Activated CD4-positive, alpha-beta T cell treated with anti-CD3 and anti-CD28 coated beads, Interleukin-2, amount 50 U/mL, for 16 hours (primary cell): ENCODE measurements at regions not wholly inside any gene's neighbourhood (a gene's known extent, or its start where the extent isn't known, plus 50 kb on each side); places are given as distances from the start of the nearest gene placed in this dataset.

ENCODE experiments used
- DNase-seq: peaks from one replicate; pipeline ENCODE4 v3.0.0-alpha.2; 2020

- no peak for DNase-seq
Measured at GRCh38 chr9:103949096-103949495, 145.0 kb upstream of the SMC2 start.

DNA sequence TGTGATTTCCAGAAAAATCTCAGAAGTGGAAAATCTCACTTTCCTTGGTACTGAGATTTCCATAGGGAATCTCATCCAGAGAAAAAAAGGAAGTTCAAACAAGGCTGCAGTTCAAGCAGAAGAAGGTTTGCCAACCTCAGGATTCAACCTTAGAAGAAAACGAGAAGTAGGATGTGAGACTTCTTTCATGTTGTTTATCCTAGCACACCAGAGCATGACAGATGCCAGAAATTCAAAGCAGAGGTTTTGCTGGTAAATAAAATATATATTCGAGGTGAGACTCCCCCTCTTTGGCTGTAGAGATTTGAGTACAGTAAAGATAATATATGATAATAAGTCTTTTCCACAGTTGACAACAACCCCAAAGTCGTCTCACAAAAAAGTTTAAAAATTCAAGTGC is 116.9 kb upstream of the SMC2 start:
- DNase-seq = no peak

- no peak for DNase-seq
Measured at GRCh38 chr9:103978396-103978795, 115.7 kb upstream of the SMC2 start.

GRCh38 chr9:103981912-103982311 is 112.2 kb upstream of the SMC2 start:
- no peak for DNase-seq

- no peak for DNase-seq
Measured at GRCh38 chr9:103985077-103985476, 109.0 kb upstream of the SMC2 start.

GRCh38 chr9:103988821-103989220 is 105.3 kb upstream of the SMC2 start:
- DNase-seq = no peak

GRCh38 chr9:103990311-103990710 is 103.8 kb upstream of the SMC2 start:
- peak; percentile 26 for DNase-seq

GRCh38 chr9:103991001-103991400 is 103.1 kb upstream of the SMC2 start:
- no peak for DNase-seq

GRCh38 chr9:103991698-103992097 is 102.4 kb upstream of the SMC2 start:
- peak; percentile 72 for DNase-seq

DNA sequence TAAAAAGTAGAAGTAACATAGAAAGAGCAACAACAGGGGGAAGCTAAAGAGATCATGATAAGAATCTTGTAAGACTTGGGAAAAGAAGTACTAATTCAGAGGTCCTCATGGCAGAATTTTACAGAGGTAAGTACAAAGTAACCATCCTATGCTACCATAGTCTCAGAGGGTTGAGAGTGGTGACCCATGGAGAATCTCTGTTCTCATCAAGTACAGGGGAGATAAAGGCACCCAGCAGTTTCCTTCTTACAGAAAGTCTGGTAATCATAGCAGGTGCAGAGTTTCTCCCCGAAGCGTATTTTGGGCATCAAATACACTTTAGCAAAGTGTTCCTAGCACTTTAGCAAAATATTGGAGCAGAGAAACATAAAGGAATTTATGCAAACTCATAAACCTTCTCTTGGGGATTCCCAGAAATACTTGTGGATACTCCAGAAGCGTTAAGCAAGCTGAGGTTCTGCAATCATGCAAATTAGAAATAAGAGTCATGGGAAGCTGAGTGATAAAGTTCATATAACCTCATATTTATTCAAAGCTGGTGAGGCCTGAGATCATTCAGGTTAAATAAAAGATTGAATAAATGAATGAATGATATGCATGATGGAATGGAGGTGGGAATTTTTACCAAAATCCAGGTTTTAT is 101.0 kb upstream of the SMC2 start:
- no peak for DNase-seq

- DNase-seq = no peak
Measured at GRCh38 chr9:103997856-103998370, 96.2 kb upstream of the SMC2 start.

DNA sequence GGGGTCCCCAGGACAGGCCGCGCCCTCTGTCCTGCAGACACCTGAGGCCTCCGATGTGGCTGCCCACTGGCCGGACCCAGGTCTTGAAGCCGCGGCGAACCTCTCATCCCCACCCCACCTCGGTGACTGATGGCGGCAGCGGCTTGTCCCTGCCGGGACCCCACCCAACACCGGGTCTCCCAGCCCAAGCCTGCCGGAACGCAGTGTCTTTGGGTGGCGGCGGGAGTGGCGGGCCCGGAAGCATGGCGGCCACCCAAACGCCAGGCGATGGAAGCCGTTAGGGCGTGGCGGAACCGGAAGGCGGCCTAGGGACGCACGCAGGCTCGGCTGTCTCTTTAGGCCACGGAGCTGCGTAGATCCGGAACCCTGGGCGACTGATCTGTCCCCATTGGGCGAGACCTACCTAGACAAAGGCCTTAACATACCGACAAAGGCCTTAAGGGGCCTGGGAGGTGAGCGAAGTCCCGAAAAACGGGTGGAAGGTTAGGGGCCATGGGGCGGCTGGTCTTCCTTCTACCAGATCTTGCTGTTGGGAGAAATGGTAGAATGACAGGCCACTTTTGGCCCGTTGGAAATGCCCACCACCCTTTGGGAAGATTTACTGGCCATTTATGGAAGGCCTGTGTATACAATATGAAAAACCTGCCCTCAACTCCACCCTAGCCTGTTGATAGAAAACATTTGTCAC is 94.6 kb upstream of the SMC2 start:
- DNase-seq = no peak

DNA sequence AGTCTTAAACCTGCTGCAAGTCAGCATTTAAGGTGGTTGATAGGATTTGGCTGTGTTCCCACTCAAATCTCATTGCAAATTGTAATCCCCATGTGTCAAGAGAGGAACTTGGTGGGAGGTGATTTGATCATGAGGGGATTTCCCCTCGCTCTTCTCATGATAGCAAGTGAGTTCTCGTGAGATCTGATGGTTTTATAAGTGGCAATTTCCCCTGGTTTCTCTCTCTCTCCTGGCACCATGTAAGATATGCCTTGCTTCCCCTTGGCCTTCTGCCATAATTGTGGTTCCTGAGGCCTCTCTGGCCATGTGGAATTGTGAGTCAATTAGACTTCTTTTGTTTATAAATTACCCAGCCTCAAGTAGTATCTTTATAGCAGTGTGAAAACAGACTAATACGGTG is 84.3 kb upstream of the SMC2 start:
- no peak for DNase-seq

DNA sequence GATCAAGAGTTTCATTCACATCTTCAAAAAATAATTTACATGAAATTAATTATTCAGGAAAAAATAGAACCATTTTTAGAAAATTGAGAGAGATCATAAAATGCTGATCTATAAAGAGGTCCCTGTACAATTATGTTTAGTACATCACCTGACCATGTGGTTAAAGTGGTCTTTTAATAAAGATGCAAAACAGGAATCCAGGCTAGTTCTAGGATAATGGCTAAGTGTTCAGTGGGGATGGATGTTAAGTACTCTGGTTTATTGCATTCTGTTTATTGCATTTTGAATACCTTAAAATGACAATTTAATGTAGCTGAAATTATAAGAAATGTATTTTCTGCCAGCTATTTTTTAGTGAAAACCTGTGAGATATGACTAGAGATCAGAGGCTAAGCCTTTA is 72.0 kb upstream of the SMC2 start:
- no peak for DNase-seq

DNA sequence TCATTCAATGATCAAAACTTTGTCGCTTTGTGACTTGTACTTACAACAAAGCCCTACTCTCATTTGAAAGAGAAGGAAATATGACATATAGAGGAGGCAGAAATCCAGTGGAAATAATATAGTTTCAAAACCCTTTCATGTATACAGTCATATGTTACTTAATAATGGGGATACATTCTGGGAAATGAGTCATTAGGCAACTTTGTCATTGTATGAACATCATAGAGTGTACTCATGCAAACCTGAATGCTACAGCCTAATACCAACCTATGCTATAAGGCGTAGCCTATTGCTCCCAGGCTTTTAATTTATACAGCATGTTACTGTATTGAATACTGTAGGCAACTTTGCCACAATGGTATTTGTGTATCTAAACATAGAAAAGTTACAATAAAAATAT is 69.0 kb upstream of the SMC2 start:
- no peak for DNase-seq

DNA sequence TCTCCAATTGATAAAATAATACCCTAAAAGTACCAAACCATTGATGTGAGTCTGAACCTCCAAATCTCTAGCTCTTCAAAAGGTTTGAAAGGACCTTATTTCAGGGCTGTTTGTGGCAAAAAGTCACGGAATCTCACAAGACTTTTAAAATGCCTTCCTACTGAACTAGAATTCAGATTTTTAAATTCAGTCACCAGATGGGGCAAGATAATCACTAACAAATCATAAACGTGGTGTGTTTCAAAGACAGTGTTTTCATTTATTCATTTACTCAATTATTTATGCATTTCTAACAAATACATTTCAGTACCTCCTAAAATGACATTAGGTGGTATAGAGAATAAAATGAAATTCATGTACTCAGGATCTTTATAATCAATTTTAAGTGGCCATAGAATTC is 68.2 kb upstream of the SMC2 start:
- DNase-seq = no peak

DNA sequence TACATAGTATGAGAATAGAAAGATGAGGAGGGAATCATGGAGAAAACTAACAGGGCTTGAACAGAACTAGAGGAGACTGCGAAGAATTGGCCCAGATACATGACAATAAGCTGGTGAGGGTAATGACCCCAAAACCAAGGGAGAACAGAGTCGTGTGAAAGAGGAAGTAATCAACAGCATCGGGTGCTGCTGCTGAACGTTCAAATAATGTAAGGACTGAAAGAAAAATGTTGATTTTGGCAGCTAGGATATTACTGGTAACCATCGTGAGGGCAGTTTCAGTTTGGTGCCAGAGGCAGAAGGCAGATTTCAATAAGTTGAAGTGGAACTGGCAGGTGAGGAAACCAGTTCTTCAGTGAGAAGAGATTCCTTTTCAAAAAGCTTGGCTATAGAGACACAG is 66.8 kb upstream of the SMC2 start:
- no peak for DNase-seq

DNA sequence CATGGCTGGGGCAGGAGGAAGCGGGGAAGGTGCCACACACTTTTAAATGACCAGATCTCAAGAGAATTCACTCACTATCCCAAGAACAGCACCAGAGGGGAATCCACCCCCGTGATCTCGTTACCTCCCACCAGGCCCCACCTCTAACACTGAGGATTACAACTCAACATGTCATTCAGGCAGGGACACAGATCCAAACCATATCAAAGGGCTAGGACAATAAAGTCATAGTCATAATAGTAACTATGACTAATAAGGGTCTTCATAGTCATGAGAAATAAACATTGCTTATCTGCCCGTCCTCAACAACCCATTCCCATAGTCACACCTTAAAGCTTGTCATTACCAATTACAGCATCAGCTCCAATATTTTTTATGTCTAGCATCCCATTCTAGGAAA is 65.3 kb upstream of the SMC2 start:
- DNase-seq = peak; percentile 36
